ENCODE measurements at regions not wholly inside any gene's neighbourhood (a gene's known extent, or its start where the extent isn't known, plus 50 kb on each side); places are given as distances from the start of the nearest gene placed in this dataset.

DNA sequence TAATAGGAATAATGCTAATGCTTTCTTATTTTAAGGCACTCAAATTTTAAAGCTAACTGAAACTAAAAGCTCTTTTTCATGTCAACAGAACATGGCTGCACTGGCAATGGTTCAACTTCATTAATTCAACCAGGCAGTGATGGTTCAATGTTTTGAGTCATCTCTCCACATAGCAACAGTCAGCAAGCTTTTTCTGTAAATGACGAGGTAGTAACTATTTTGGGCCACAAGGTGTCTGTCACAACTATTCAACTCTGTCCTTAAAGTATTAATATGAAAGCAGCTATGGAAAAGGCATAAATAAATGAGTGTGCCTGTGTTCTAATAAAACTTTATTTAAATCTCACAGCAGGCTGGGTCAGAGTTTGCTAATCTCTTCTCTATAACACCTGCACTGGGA, 1425.6 kb upstream of the PIK3C3 start:
- H3K4me3 ChIP-seq (ENCODE audit: low read depth, low read length): no peak overlapping the region

DNA sequence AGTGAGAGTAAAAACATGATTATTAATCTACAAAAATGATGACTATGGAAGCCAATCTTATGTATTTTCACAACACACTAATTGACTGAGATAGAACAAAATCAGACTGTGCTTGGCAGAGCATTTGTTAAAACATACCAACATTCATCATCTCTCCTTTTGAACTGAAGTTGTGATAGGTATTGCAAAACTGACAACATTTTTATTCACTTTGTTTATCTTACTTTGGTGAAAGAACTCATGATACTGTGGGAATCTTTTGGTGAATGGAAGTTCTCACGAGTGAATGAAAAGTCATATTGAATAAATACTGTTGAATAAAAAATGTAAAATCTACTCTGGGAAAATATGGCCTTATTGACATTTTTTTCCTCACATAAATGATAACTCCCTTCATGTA, 1430.2 kb upstream of the PIK3C3 start:
- H3K4me3 ChIP-seq (ENCODE audit: low read depth, low read length): no peak overlapping the region

GRCh38 chr18:40523287-40523686, 1431.7 kb upstream of the PIK3C3 start:
- no peak overlapping the region for H3K4me3 ChIP-seq (ENCODE audit: low read depth, low read length)

DNA sequence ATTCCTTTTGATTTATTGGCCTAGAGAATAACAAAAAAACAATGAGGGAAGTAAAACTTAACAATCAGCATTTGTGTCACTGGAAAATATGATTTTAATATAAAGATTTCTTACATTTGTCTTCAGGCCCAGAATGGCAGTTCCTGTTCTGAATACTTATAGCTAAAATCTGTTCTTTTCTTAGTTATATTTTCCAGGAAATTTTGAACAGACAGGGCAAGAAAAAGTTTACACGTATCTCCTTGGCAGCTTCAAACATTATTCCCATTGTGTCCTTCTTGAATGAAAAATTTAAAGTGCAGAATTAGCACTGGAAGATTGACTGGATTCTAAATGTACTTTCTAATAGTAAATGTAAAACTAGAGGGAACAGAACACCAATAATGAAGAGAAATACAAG, 1454.0 kb upstream of the PIK3C3 start:
- H3K4me3 ChIP-seq (ENCODE audit: low read depth, low read length): no peak overlapping the region

DNA sequence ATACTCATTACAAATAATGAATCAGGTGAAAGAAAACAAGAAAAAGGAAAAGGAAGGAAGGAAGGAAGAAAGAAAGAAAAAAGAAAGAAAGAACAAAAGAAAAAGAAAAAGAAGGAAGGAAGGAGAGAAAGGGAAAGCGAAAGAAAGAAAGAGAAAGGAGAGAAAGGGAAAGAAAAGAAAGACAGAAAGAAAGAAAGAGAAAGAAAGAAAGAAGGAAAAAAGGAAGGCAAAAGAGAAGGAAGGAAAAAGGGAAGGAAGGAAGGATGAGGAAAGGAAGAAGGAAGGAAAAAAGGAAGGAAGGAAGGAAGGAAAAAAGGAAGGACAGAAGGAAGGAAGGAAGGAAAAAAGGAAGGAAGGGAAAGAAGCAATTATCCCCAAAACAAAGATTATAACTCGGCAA, 1460.4 kb upstream of the PIK3C3 start:
- H3K4me3 ChIP-seq (ENCODE audit: low read depth, low read length): no peak overlapping the region

DNA sequence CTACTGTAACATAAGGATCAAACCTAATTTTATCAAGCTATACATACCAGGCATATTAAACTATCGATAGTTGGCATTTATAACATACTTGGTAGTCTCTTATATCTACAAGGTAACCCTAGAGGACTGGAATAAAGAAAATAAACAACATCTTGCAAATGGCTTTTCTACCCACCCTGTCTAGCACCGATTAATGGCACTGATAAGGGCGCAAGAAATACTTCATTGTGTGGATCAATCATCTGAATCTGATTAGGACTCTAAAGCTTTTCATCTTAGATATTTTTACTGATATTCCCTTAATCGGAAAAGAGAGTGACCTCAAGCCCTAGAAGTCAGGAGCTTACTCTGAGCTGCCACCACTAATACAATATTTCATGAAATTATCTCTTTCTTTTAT, 1461.7 kb upstream of the PIK3C3 start:
- no peak overlapping the region for H3K4me3 ChIP-seq (ENCODE audit: low read depth, low read length)

- H3K4me3 ChIP-seq (ENCODE audit: low read depth, low read length): no peak overlapping the region
These were observed 1465.7 kb upstream of the PIK3C3 start for GRCh38 chr18:40489301-40489700.

DNA sequence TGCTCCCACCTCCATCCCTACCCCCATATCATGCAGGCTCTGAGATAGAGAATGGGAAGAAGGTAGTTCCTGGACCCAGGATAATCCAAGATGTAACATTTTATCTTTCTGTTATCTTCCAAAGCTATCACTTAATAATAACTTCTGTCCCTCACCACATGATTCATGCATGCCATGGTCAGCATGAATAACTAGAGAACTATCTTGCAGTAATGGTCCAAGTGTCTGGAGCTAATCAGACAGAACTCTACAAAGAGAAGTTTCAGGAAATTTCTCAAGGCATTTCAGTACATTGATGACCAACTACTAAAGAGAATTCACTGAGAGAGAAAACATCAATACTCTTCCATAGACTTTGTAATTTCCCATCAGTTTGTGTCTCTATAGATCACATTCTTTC, 1469.7 kb upstream of the PIK3C3 start:
- H3K4me3 ChIP-seq (ENCODE audit: low read depth, low read length): no peak overlapping the region

GRCh38 chr18:40473221-40474029, 1481.6 kb upstream of the PIK3C3 start:
- H3K4me3 ChIP-seq (ENCODE audit: low read depth, low read length): no peak overlapping the region

GRCh38 chr18:40470723-40471122, 1484.3 kb upstream of the PIK3C3 start:
- H3K4me3 ChIP-seq (ENCODE audit: low read depth, low read length): no peak overlapping the region

DNA sequence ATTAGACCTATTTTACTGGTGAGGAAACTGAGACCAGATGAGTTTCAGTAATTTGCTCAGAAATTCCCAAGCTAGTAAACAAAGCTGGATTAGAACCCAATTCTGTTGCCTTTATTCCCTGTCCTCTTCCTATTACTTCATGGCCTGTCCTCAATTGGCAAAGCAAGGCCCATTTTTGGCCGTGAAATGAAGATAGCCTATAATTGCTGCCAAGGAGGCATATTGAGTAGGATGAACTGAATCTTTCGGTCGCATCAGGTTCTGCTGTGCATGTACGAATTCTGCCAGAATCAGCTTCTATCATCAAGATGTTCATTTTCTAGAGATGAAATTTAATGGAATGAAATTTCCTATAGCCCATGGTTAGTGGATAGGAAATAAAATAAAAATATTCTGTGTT, 1485.2 kb upstream of the PIK3C3 start:
- H3K4me3 ChIP-seq (ENCODE audit: low read depth, low read length): no peak overlapping the region

- no peak overlapping the region for H3K4me3 ChIP-seq (ENCODE audit: low read depth, low read length)
These were observed 1485.7 kb upstream of the PIK3C3 start for GRCh38 chr18:40469316-40469715.

DNA sequence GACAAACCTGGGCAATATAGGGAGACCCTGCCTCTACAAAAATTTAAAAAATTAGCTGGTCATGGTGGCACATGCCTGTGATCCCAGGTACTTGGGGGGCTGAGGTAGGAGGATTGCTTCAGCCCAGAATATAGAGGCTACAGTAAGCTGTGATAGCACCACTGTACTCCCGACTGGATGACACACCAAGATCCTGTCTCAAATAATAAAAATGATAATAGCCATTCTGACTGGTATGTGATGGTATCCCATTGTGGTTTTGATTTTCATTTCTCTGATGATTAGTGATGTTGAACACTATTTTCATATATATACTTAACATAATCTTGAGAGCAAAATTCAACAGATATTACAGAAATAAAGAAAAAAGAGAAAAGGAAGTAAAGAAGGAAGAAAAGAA, 1491.0 kb upstream of the PIK3C3 start:
- no peak overlapping the region for H3K4me3 ChIP-seq (ENCODE audit: low read depth, low read length)

GRCh38 chr18:40453903-40454302, 1501.1 kb upstream of the PIK3C3 start:
- no peak overlapping the region for H3K4me3 ChIP-seq (ENCODE audit: low read depth, low read length)

DNA sequence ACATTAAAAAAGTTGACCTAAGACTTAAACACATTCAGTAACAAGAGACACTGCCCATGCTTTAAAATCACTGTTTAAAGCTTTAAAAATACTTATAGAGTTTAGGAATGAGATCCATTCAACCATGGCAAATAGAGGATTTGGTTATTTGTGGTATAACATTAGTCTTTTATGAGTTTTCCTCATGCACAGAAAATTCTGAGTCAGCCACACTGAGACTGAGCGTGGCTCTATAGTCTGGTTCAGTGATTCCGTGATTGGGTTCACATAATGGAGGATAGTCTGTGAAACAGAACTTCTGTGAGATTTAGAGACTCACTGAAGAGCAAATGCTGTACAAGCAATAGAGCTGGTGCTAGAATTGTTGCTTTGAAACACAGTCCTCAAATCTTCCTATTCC, 1502.4 kb upstream of the PIK3C3 start:
- no peak overlapping the region for H3K4me3 ChIP-seq (ENCODE audit: low read depth, low read length)

GRCh38 chr18:40450751-40451150, 1504.3 kb upstream of the PIK3C3 start:
- no peak overlapping the region for H3K4me3 ChIP-seq (ENCODE audit: low read depth, low read length)

DNA sequence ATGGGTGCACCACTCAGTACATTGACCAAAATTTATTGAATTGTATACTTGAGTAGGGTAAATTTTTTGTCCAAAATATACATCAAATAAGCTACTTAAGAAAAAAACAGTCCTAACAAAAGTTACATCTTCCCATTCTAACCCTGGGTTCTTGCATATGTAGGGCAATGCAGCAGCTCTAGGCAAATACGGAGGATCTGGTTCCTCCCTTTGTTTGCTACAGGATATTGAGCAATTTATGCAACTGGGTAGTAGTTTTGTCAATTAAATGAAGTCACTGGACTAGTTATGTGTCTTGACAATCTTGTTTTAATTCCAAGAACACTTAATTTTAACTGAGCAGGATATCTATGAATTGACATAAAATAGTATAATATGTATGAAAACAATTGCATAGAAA, 1507.2 kb upstream of the PIK3C3 start:
- no peak overlapping the region for H3K4me3 ChIP-seq (ENCODE audit: low read depth, low read length)

GRCh38 chr18:40440088-40440487, 1514.9 kb upstream of the PIK3C3 start:
- no peak overlapping the region for H3K4me3 ChIP-seq (ENCODE audit: low read depth, low read length)

- no peak overlapping the region for H3K4me3 ChIP-seq (ENCODE audit: low read depth, low read length)
These were observed 1517.5 kb upstream of the PIK3C3 start for GRCh38 chr18:40437517-40437916.

DNA sequence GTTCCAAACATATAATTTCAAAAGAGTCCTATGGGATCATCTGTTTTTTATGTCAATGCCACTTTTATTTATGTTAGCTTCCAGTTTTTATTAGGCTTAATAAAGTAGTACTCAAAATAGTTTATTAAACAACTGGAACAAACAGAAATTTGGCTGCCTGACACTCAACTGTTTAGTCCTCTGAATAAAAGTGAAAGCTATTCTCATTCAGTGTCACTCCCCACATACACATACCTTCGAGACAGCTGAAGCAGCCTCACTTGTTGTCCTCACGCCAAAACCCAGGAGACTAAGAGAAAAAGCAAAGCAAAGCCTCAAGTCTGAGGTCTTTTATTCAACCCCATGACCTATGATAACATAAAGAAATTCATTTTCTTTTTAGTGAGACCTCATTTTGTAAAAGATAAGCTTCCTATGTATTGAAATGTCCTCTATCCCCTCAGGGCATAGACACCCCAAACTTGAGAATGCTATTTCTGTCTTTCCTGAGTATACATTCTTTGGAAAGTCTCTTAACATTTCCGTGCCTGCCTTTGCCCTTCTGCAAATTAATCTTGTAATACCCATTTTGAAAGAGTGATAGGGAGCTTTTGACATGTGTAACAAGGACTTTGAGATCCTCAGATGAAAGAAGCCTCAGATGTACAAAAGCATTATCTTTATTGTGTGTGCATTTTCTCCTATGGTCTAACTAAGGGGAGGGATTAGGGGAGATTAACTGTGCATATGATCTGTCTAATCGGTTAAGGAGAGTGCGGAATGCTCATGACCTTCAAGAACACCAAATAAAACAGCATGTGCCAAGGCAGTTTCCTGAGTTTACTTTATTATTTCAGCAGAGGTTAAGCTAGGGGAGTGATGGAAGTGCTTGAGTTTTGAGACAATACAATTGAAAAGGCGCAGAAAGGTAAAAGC, 1523.7 kb upstream of the PIK3C3 start:
- H3K4me3 ChIP-seq (ENCODE audit: low read depth, low read length): no peak overlapping the region

- H3K4me3 ChIP-seq (ENCODE audit: low read depth, low read length): no peak overlapping the region
These were observed 1531.7 kb upstream of the PIK3C3 start for GRCh38 chr18:40423291-40423690.

- no peak overlapping the region for H3K4me3 ChIP-seq (ENCODE audit: low read depth, low read length)
These were observed 1534.4 kb upstream of the PIK3C3 start for GRCh38 chr18:40420675-40421074.
